ENCODE measurements at regions not wholly inside any gene's neighbourhood (a gene's known extent, or its start where the extent isn't known, plus 50 kb on each side); places are given as distances from the start of the nearest gene placed in this dataset.
"Not testable (repeated sequence)": the region's sequence is repeated elsewhere in the genome, so short reads cannot be mapped to it uniquely, and the experiment has no call there.

DNA sequence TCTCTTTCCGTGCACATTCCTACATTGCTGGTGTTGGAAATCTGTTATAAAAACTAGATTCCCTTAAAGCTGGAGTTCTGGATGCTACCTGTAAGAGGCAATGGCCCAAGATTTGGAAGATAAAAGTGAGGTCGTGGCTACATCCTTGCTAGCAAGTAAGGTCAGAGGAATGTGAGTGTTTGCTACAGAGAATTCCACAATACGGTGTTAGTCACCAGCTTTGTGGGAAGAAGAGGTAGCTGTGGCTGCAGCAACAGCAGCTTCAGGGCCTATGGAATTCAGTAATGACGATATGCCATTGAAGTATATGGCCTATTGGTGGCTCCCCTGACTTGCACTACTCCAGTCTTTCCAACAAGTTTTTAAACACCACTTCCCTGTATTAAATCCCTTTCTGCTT lies 227.7 kb upstream of the TMEM260 start:
- intact Hi-C loops (cut with DNase I), result no loop called here
- Histone ChIP-seq H3K9me3 (no peaks in the 10 kb centered on the region), H3K27ac (no peak overlapping the region), H3K36me3 (no peaks in the 10 kb centered on the region), H3K27me3 (no peaks in the 10 kb centered on the region), H3K4me3 (no peak overlapping the region), H3K4me1 (no peaks in the 10 kb centered on the region)
- ATAC-seq (no peak), DNase-seq (no peak)
- no peak for TF ChIP-seq CTCF (IDR thresholded peaks at IDR 0.05)

GRCh38 chr14:56352999-56353398 lies 226.6 kb upstream of the TMEM260 start:
- Histone ChIP-seq H3K4me3 (no peak overlapping the region), H3K4me1 (no peaks in the 10 kb centered on the region), H3K9me3 (no peaks in the 10 kb centered on the region), H3K27ac (no peak overlapping the region), H3K36me3 (no peaks in the 10 kb centered on the region), H3K27me3 (no peaks in the 10 kb centered on the region)
- DNase-seq (no peak), ATAC-seq (no peak)
- TF ChIP-seq CTCF (IDR thresholded peaks at IDR 0.05), result no peak
- intact Hi-C loops (cut with DNase I), result no loop called here

DNA sequence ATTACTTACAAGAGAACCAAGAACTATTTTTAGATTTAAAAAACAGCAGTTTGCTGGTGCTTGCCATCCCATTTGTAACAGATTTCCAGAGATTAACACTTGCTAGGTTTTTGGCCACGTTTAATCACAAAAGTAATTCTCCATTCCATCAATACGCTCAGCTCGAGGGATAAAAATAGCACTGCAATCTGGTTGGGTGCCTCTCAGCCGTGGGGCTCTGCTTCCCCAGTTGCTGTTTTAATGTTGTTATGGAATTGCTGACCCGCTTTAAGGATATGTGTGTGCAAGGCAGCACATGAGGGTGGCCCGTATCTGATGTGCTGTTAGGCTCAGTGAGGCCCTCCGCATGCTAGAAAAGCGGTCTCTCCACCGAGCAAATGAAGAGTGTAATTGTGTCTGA lies 222.2 kb upstream of the TMEM260 start:
- intact Hi-C loops (cut with DNase I), result no loop called here
- H3K4me1 ChIP-seq, result no peaks in the 10 kb centered on the region
- H3K27ac ChIP-seq, result no peak overlapping the region
- ATAC-seq, result no peak
- H3K4me3 ChIP-seq, result no peak overlapping the region
- peak in 1 of 4 donors; percentile 26 for DNase-seq
- H3K36me3 ChIP-seq, result no peaks in the 10 kb centered on the region
- H3K9me3 ChIP-seq, result no peaks in the 10 kb centered on the region
- no peak for TF ChIP-seq CTCF (IDR thresholded peaks at IDR 0.05)
- no peaks in the 10 kb centered on the region for H3K27me3 ChIP-seq

DNA sequence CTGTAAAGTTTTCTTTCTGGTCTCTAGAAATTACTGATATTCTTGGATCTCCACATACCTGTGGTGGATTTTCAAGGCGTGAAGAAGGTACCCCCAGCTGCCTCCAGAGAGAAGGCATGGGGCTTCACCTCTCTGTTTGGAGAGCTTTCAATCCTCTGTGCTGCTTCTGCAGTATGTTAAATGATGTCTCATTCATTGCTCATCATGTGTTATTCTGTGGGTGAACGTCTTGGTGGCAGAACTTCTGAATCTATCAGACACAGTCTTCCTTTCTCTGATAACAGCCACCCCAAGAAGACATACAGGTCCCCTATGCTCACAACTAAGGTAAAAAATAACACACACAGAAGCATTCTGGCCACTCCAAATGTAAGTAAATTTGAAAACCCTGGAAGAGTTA lies 221.3 kb upstream of the TMEM260 start:
- H3K27ac ChIP-seq, result no peak overlapping the region
- intact Hi-C loops (cut with DNase I), result no loop called here
- no peaks in the 10 kb centered on the region for H3K9me3 ChIP-seq
- no peaks in the 10 kb centered on the region for H3K4me1 ChIP-seq
- TF ChIP-seq CTCF (IDR thresholded peaks at IDR 0.05), result no peak
- H3K27me3 ChIP-seq, result no peaks in the 10 kb centered on the region
- H3K36me3 ChIP-seq, result no peaks in the 10 kb centered on the region
- ATAC-seq (no peak), DNase-seq (no peak)
- H3K4me3 ChIP-seq, result no peak overlapping the region

DNA sequence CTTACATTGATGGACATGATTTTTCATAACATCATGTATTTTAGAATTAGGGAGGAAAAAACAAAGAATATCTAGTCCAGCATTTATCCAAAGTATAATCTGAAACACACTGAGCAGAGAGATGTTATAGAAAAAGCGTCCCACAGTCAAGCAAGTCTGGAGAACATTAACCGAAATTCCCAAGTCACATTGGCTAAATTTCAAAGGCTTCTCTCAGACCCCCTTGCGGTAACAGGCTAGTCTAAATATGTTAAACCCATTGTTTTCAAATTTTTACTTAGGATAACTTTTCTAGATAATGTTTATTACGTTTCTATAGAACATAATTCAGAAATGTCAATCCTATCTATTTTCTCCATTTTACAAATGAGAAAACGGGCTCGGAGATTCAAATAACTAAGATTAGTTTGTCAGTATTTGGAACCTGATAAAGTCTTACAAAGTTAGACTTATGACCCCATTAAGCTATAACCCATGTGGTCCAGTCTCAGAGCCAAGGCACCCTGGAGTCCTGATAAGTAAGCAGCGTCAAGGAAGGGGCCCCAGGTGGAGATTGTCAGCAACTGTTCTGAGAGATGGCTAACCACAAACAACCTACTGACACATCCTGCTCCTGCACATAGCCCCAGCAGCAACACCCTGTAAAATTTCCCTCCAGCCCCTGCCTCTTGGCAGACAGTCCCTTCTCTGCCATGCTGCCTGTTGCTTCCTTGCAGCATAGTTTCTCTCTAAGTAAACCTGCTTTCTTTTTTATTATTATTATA lies 220.6 kb upstream of the TMEM260 start:
- no peaks in the 10 kb centered on the region for H3K4me1 ChIP-seq
- ATAC-seq, result no peak
- H3K36me3 ChIP-seq, result no peaks in the 10 kb centered on the region
- no peaks in the 10 kb centered on the region for H3K9me3 ChIP-seq
- no peaks in the 10 kb centered on the region for H3K27me3 ChIP-seq
- no peak overlapping the region for H3K4me3 ChIP-seq
- no peak overlapping the region for H3K27ac ChIP-seq
- no peak for TF ChIP-seq CTCF (IDR thresholded peaks at IDR 0.05)
- intact Hi-C loops (cut with DNase I), result no loop called here
- DNase-seq, result peak in 1 of 4 donors; percentile 17

DNA sequence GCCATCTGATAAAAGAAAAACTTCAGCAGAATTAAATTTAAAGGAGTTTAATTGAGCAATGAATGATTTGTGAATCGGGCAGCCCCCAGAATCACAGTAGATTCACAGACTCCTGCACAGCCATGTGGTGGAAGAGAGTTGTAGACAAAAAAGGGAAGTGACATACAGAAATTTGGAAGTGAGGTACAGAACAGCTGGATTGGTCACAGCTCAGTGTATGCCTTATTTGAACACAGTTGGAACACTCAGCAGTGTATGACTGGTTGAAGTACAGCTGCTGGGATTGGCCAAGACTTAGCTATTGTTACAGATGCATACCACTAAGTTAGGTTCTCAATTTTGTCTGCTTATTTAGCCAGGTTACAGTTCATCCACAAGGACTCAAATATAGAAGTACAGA lies 213.9 kb upstream of the TMEM260 start:
- H3K4me3 ChIP-seq; H3K36me3 ChIP-seq; intact Hi-C loops (cut with DNase I); ATAC-seq; H3K27ac ChIP-seq; H3K27me3 ChIP-seq; H3K9me3 ChIP-seq; DNase-seq; H3K4me1 ChIP-seq: not testable (repeated sequence)
